ENCODE measurements at regions not wholly inside any gene's neighbourhood (a gene's known extent, or its start where the extent isn't known, plus 50 kb on each side); places are given as distances from the start of the nearest gene placed in this dataset.

- no peak for TF ChIP-seq CTCF (IDR thresholded peaks at IDR 0.05; ENCODE audit: low read depth, low read length, missing control alignments)
- H3K4me3 ChIP-seq (ENCODE audit: low read depth, low read length): no peak overlapping the region
- in situ Hi-C loops (cut with HindIII; ENCODE audit: low sequenced_read_pairs): no loop called here
- DNase-seq (ENCODE audit: low read depth): no peak
Measured at GRCh38 chr3:16040991-16041390, 133.5 kb upstream of the GALNT15 start.

- peak; percentile 62 for DNase-seq (ENCODE audit: low read depth)
- in situ Hi-C loops (cut with HindIII; ENCODE audit: low sequenced_read_pairs): no loop called here
- H3K4me3 ChIP-seq (ENCODE audit: low read depth, low read length): no peak overlapping the region
- TF ChIP-seq CTCF (IDR thresholded peaks at IDR 0.05; ENCODE audit: low read depth, low read length, missing control alignments): peak; percentile 72
Measured at GRCh38 chr3:16048435-16049318, 125.8 kb upstream of the GALNT15 start.

- in situ Hi-C loops (cut with HindIII; ENCODE audit: low sequenced_read_pairs): no loop called here
- no peak for DNase-seq (ENCODE audit: low read depth)
- no peak overlapping the region for H3K4me3 ChIP-seq (ENCODE audit: low read depth, low read length)
- TF ChIP-seq CTCF (IDR thresholded peaks at IDR 0.05; ENCODE audit: low read depth, low read length, missing control alignments): no peak
Measured at GRCh38 chr3:16050641-16051467, 123.6 kb upstream of the GALNT15 start.

GRCh38 chr3:16051691-16052090 is 122.8 kb upstream of the GALNT15 start:
- no peak overlapping the region for H3K4me3 ChIP-seq (ENCODE audit: low read depth, low read length)
- no peak for TF ChIP-seq CTCF (IDR thresholded peaks at IDR 0.05; ENCODE audit: low read depth, low read length, missing control alignments)
- DNase-seq (ENCODE audit: low read depth): no peak
- in situ Hi-C loops (cut with HindIII; ENCODE audit: low sequenced_read_pairs): no loop called here

- in situ Hi-C loops (cut with HindIII; ENCODE audit: low sequenced_read_pairs): no loop called here
- no peak for DNase-seq (ENCODE audit: low read depth)
- no peak for TF ChIP-seq CTCF (IDR thresholded peaks at IDR 0.05; ENCODE audit: low read depth, low read length, missing control alignments)
- H3K4me3 ChIP-seq (ENCODE audit: low read depth, low read length): no peak overlapping the region
Measured at GRCh38 chr3:16052964-16053363, 121.5 kb upstream of the GALNT15 start.

GRCh38 chr3:16053794-16054193 is 120.7 kb upstream of the GALNT15 start:
- no peak for TF ChIP-seq CTCF (IDR thresholded peaks at IDR 0.05; ENCODE audit: low read depth, low read length, missing control alignments)
- in situ Hi-C loops (cut with HindIII; ENCODE audit: low sequenced_read_pairs): no loop called here
- no peak overlapping the region for H3K4me3 ChIP-seq (ENCODE audit: low read depth, low read length)
- no peak for DNase-seq (ENCODE audit: low read depth)
